Kidney epithelial cell (primary cell): ENCODE measurements at regions not wholly inside any gene's neighbourhood (a gene's known extent, or its start where the extent isn't known, plus 50 kb on each side); places are given as distances from the start of the nearest gene placed in this dataset.

ENCODE experiments used
- DNase-seq: peaks from one replicate; pipeline ENCODE4 v3.0.0-alpha.2; 2010; ENCODE audit warnings: low read depth
- H3K27me3 ChIP-seq: 2 replicates; pipeline ENCODE4 v1.6.0; 2011; ENCODE audit warnings: low read length; ENCODE audit not compliant: control insufficient read depth, insufficient read depth
- H3K36me3 ChIP-seq: 2 replicates; pipeline ENCODE4 v1.5.1; 2011; ENCODE audit warnings: low read length; ENCODE audit not compliant: control insufficient read depth, insufficient read depth
- H3K4me3 ChIP-seq: 2 replicates; pipeline ENCODE4 v1.5.1; 2011; ENCODE audit warnings: low read depth, mild to moderate bottlenecking, control low read depth, low read length
- CTCF ChIP-seq: IDR thresholded peaks from 2 replicates; pipeline ENCODE4 v1.5.1; 2011; ENCODE audit warnings: mild to moderate bottlenecking, moderate library complexity, low read length, control low read depth, inconsistent platforms; ENCODE audit not compliant: insufficient read depth, poor library complexity, severe bottlenecking

- TF ChIP-seq CTCF = no peak
- Histone ChIP-seq H3K4me3 (no peak overlapping the region), H3K27me3 (no peaks in the 10 kb centered on the region), H3K36me3 (no peaks in the 10 kb centered on the region)
- DNase-seq = no peak
Measured at GRCh38 chr14:61876362-61877034, 114.3 kb downstream of the SNAPC1 start.

- no peaks in the 10 kb centered on the region for H3K36me3 ChIP-seq
- no peaks in the 10 kb centered on the region for H3K27me3 ChIP-seq
- TF ChIP-seq CTCF = no peak
- DNase-seq = no peak
- no peak overlapping the region for H3K4me3 ChIP-seq
Measured at GRCh38 chr14:61877035-61877390, 114.8 kb downstream of the SNAPC1 start.

GRCh38 chr14:61877768-61878167 lies 115.5 kb downstream of the SNAPC1 start:
- no peaks in the 10 kb centered on the region for H3K27me3 ChIP-seq
- H3K36me3 ChIP-seq = no peaks in the 10 kb centered on the region
- TF ChIP-seq CTCF = no peak
- no peak overlapping the region for H3K4me3 ChIP-seq
- no peak for DNase-seq

- Histone ChIP-seq H3K27me3 (no peaks in the 10 kb centered on the region), H3K36me3 (no peaks in the 10 kb centered on the region), H3K4me3 (no peak overlapping the region)
- no peak for DNase-seq
- no peak for TF ChIP-seq CTCF
Measured at GRCh38 chr14:61878931-61879330, 116.7 kb downstream of the SNAPC1 start.

- no peak for TF ChIP-seq CTCF
- no peak for DNase-seq
- no peaks in the 10 kb centered on the region for H3K27me3 ChIP-seq
Measured at GRCh38 chr14:61881046-61881445, 118.8 kb downstream of the SNAPC1 start.

GRCh38 chr14:61884711-61885110 lies 122.5 kb downstream of the SNAPC1 start:
- no peaks in the 10 kb centered on the region for H3K27me3 ChIP-seq
- TF ChIP-seq CTCF = no peak
- no peak overlapping the region for H3K4me3 ChIP-seq

More at GRCh38 chr14:61881046-61881445, 118.8 kb downstream of the SNAPC1 start:
- no peaks in the 10 kb centered on the region for H3K36me3 ChIP-seq
- H3K4me3 ChIP-seq = no peak overlapping the region

More at GRCh38 chr14:61884711-61885110, 122.5 kb downstream of the SNAPC1 start:
- no peaks in the 10 kb centered on the region for H3K36me3 ChIP-seq
- DNase-seq = no peak
